ENCODE measurements at regions not wholly inside any gene's neighbourhood (a gene's known extent, or its start where the extent isn't known, plus 50 kb on each side); places are given as distances from the start of the nearest gene placed in this dataset.

DNA sequence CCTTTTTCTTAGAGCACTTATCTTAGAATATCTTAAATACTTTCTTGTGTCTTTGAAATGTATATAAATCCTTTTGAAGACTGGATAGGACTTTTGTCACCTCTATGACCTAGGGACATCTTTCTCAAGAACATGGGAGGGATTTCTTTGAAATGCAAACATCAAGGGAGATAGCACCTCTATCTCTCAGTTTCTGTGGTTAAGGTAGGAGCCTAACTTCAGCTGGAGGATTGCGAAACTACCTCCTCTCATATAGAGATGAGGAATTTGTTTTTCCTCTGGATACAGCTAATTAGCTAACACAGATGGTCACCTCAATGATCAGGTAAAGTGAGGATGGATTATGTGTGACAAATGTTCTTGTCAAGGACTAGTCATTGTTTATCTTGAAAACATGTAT lies 631.3 kb upstream of the IMPG1 start:
- DNase-seq (no peak), ATAC-seq (no peak)
- Mint-ChIP-seq H3K36me3 (ENCODE audit: low read depth) (no peaks in the 10 kb centered on the region), H3K27me3 (ENCODE audit: low read depth) (no peaks in the 10 kb centered on the region), H3K4me3 (no peak overlapping the region), H3K9me3 (ENCODE audit: insufficient read depth) (no peaks in the 10 kb centered on the region), H3K27ac (no peak overlapping the region), H3K4me1 (ENCODE audit: low read depth) (no peaks in the 10 kb centered on the region)
- POLR2A ChIA-PET: no interaction called here
- CTCF ChIA-PET: no interaction called here

GRCh38 chr6:76703285-76703684 lies 630.8 kb upstream of the IMPG1 start:
- Mint-ChIP-seq H3K9me3 (ENCODE audit: insufficient read depth) (no peaks in the 10 kb centered on the region), H3K36me3 (ENCODE audit: low read depth) (no peaks in the 10 kb centered on the region)
- CTCF ChIA-PET: no interaction called here

GRCh38 chr6:76702187-76702586 lies 629.7 kb upstream of the IMPG1 start:
- no peak overlapping the region for H3K27ac Mint-ChIP-seq
- H3K36me3 Mint-ChIP-seq (ENCODE audit: low read depth): no peaks in the 10 kb centered on the region
- ChIA-PET POLR2A (no interaction called here), CTCF (interaction anchor here (0.7 kb wide), 1 partner anchor 33 kb away, joined by 3 read pairs; no protein-coding TSS in a partner anchor)
- H3K27me3 Mint-ChIP-seq (ENCODE audit: low read depth): no peaks in the 10 kb centered on the region
- no peaks in the 10 kb centered on the region for H3K4me1 Mint-ChIP-seq (ENCODE audit: low read depth)
- no peak for ATAC-seq
- DNase-seq: no peak
- no peak overlapping the region for H3K4me3 Mint-ChIP-seq
- no peaks in the 10 kb centered on the region for H3K9me3 Mint-ChIP-seq (ENCODE audit: insufficient read depth)

More at GRCh38 chr6:76703285-76703684, 630.8 kb upstream of the IMPG1 start:
- H3K4me3 Mint-ChIP-seq: no peak overlapping the region
- ATAC-seq (no peak), DNase-seq (no peak)
- H3K27ac Mint-ChIP-seq: no peak overlapping the region
- H3K4me1 Mint-ChIP-seq (ENCODE audit: low read depth): no peaks in the 10 kb centered on the region
- POLR2A ChIA-PET: no interaction called here
- no peaks in the 10 kb centered on the region for H3K27me3 Mint-ChIP-seq (ENCODE audit: low read depth)

GRCh38 chr6:76701610-76702009 lies 629.1 kb upstream of the IMPG1 start:
- POLR2A ChIA-PET: no interaction called here

DNA sequence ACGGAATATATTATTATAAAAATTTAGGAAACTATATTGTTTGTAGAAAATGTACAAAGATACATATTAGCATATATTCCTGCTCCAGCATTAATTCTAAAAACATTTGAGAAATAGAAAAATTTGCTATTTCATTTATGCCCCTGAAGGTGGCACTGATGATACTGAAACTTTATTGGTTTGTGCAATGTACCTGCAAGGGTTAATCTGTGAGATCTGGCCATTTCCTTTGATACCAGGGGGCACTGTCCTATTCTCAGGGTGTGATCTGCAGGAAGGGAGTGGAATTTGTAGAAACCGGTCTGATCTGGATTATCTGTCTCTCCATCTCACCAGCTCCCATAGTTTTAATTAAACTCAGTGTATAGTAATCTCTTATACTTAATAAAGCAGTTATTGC lies 625.1 kb upstream of the IMPG1 start:
- ChIA-PET CTCF (no interaction called here), POLR2A (no interaction called here)
- DNase-seq (no peak), ATAC-seq (no peak)
- Mint-ChIP-seq H3K27ac (no peak overlapping the region), H3K27me3 (ENCODE audit: low read depth) (no peaks in the 10 kb centered on the region), H3K4me3 (no peak overlapping the region), H3K4me1 (ENCODE audit: low read depth) (no peaks in the 10 kb centered on the region), H3K9me3 (ENCODE audit: insufficient read depth) (no peaks in the 10 kb centered on the region), H3K36me3 (ENCODE audit: low read depth) (no peaks in the 10 kb centered on the region)

More at GRCh38 chr6:76701610-76702009, 629.1 kb upstream of the IMPG1 start:
- CTCF ChIA-PET: interaction anchor here (0.7 kb wide), 1 partner anchor 32 kb away, joined by 3 read pairs; no protein-coding TSS in a partner anchor
- H3K4me1 Mint-ChIP-seq (ENCODE audit: low read depth): no peaks in the 10 kb centered on the region
- H3K36me3 Mint-ChIP-seq (ENCODE audit: low read depth): no peaks in the 10 kb centered on the region
- H3K4me3 Mint-ChIP-seq: no peak overlapping the region
- no peak for DNase-seq
- H3K27ac Mint-ChIP-seq: no peak overlapping the region
- no peaks in the 10 kb centered on the region for H3K27me3 Mint-ChIP-seq (ENCODE audit: low read depth)
- no peaks in the 10 kb centered on the region for H3K9me3 Mint-ChIP-seq (ENCODE audit: insufficient read depth)
- no peak for ATAC-seq

DNA sequence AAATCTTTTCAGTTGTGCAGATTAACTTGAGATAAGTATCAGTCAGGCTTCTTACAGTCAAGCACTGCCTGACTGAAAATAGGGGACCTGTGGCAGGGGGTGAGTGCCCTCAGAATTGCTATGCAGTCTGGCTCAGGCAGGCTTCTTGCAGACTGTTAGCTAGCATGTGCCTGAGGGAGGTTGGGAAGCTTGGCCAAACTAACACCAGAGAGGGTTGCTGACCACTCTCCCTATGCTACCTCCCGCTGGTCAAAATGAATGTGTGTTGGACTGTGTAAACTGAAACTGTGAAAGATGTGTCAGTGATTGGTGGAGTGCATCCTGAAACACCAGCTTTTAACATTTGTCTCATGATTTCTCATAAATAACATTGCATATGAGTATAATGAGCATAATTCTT lies 622.3 kb upstream of the IMPG1 start:
- Mint-ChIP-seq H3K36me3 (ENCODE audit: low read depth) (no peaks in the 10 kb centered on the region), H3K4me1 (ENCODE audit: low read depth) (no peaks in the 10 kb centered on the region), H3K27ac (no peak overlapping the region), H3K4me3 (no peak overlapping the region), H3K9me3 (ENCODE audit: insufficient read depth) (peaks cover 1% of the 10 kb centered on the region), H3K27me3 (ENCODE audit: low read depth) (no peaks in the 10 kb centered on the region)
- DNase-seq: no peak
- POLR2A ChIA-PET: no interaction called here
- CTCF ChIA-PET: no interaction called here
- no peak for ATAC-seq

DNA sequence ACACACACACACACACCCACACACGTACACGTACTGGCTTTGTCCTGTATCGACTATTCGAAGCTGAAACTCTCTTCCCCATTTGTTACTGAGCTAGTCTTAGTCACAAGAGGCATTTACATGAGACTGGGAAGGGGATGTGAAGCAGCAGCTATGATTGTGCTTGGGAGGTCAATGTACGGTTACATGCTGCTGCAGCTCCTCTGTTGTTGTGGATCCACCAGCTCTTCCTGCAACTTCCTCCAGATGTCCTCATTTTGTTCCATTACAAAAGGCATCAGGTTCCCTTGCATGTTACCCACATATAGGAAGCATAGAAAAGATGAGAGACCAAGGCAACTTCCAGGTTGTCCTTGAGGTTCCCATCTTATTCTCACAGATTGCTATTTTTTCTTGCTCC lies 612.4 kb upstream of the IMPG1 start:
- H3K4me1 Mint-ChIP-seq (ENCODE audit: low read depth): no peaks in the 10 kb centered on the region
- ChIA-PET CTCF (no interaction called here), POLR2A (no interaction called here)
- no peaks in the 10 kb centered on the region for H3K36me3 Mint-ChIP-seq (ENCODE audit: low read depth)
- peaks cover 9% of the 10 kb centered on the region for H3K9me3 Mint-ChIP-seq (ENCODE audit: insufficient read depth)
- DNase-seq (no peak), ATAC-seq (no peak)
- no peak overlapping the region for H3K4me3 Mint-ChIP-seq
- H3K27ac Mint-ChIP-seq: no peak overlapping the region
- no peaks in the 10 kb centered on the region for H3K27me3 Mint-ChIP-seq (ENCODE audit: low read depth)

GRCh38 chr6:76683985-76684384 lies 611.5 kb upstream of the IMPG1 start:
- Mint-ChIP-seq H3K4me3 (no peak overlapping the region), H3K27me3 (ENCODE audit: low read depth) (no peaks in the 10 kb centered on the region), H3K4me1 (ENCODE audit: low read depth) (no peaks in the 10 kb centered on the region), H3K27ac (no peak overlapping the region), H3K36me3 (ENCODE audit: low read depth) (no peaks in the 10 kb centered on the region), H3K9me3 (ENCODE audit: insufficient read depth) (peaks cover under 1% of the 10 kb centered on the region)
- DNase-seq: no peak
- POLR2A ChIA-PET: no interaction called here
- ATAC-seq: no peak
- CTCF ChIA-PET: no interaction called here

GRCh38 chr6:76682842-76683241 lies 610.4 kb upstream of the IMPG1 start:
- H3K9me3 Mint-ChIP-seq (ENCODE audit: insufficient read depth): no peaks in the 10 kb centered on the region
- no peak for DNase-seq
- CTCF ChIA-PET: no interaction called here
- POLR2A ChIA-PET: no interaction called here
- H3K36me3 Mint-ChIP-seq (ENCODE audit: low read depth): no peaks in the 10 kb centered on the region
- H3K4me3 Mint-ChIP-seq: no peak overlapping the region
- no peaks in the 10 kb centered on the region for H3K4me1 Mint-ChIP-seq (ENCODE audit: low read depth)
- no peaks in the 10 kb centered on the region for H3K27me3 Mint-ChIP-seq (ENCODE audit: low read depth)
- no peak overlapping the region for H3K27ac Mint-ChIP-seq
- ATAC-seq: no peak

DNA sequence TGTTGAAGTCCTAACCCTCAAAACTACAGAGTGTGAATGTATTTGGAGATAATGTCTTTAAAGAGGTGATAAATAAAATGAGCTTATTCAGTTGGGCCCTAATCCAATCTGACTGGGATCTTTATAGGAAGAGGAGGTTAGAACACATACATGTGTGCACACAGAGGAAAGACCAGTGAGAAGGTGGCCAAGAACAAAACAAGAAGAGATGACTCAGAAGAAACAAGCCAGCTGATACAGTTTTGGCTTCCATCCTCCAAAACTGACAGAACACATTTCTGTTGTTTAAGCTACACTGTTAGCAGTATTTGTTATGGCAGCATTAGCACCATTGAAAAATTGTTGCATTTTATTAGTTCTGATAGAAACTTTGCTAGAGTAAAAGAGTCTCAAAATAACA lies 609.3 kb upstream of the IMPG1 start:
- Mint-ChIP-seq H3K27ac (no peak overlapping the region), H3K27me3 (ENCODE audit: low read depth) (no peaks in the 10 kb centered on the region), H3K4me3 (no peak overlapping the region), H3K4me1 (ENCODE audit: low read depth) (no peaks in the 10 kb centered on the region), H3K36me3 (ENCODE audit: low read depth) (no peaks in the 10 kb centered on the region), H3K9me3 (ENCODE audit: insufficient read depth) (no peaks in the 10 kb centered on the region)
- POLR2A ChIA-PET: no interaction called here
- CTCF ChIA-PET: no interaction called here
- ATAC-seq: no peak
- no peak for DNase-seq

DNA sequence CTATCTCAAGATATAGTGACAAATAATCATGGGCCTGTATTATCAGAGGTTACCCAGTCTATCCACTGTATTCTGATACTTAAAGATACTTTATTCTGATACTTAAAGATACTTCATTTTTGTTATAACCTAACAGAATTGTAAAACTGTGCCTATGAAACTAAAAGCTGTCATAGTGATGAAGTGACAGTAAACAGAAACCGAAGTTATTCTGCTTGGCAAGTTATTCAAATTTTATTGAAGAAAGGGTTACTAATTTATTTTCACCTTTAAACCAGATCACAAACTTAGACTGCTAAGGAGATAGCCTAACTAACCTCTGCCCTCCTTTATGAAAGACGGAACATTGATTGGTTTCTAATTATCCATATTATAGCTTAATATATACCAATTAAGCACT lies 604.6 kb upstream of the IMPG1 start:
- Mint-ChIP-seq H3K9me3 (ENCODE audit: insufficient read depth) (no peaks in the 10 kb centered on the region), H3K4me1 (ENCODE audit: low read depth) (no peaks in the 10 kb centered on the region), H3K36me3 (ENCODE audit: low read depth) (no peaks in the 10 kb centered on the region), H3K27ac (no peak overlapping the region), H3K4me3 (no peak overlapping the region), H3K27me3 (ENCODE audit: low read depth) (no peaks in the 10 kb centered on the region)
- DNase-seq: no peak
- no peak for ATAC-seq
- CTCF ChIA-PET: no interaction called here
- POLR2A ChIA-PET: no interaction called here

DNA sequence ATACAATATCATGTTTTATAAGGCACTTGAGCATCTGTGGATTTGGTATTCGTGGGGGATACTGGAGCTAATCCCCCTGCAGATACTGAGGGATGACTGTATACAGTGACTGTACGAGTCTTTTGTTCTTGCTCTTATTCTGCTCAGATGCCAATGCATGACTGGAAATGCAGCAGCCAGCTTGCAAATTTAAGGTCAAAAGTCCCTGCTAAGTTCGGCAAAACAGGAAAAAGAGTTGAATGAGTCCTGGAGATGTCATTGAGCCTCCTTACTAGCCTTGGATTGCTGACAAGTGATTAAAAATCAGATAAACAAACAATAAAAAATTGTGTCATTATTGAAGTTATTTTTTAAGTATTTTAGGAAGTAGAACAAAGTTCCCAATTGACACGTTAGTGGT lies 599.3 kb upstream of the IMPG1 start:
- POLR2A ChIA-PET: no interaction called here
- H3K4me3 Mint-ChIP-seq: no peak overlapping the region
- H3K4me1 Mint-ChIP-seq (ENCODE audit: low read depth): no peaks in the 10 kb centered on the region
- H3K9me3 Mint-ChIP-seq (ENCODE audit: insufficient read depth): peaks cover 4% of the 10 kb centered on the region
- ATAC-seq (no peak), DNase-seq (no peak)
- no peaks in the 10 kb centered on the region for H3K27me3 Mint-ChIP-seq (ENCODE audit: low read depth)
- H3K36me3 Mint-ChIP-seq (ENCODE audit: low read depth): no peaks in the 10 kb centered on the region
- CTCF ChIA-PET: interaction anchor here (0.6 kb wide), 1 partner anchor 1848 kb away, joined by 3 read pairs; no protein-coding TSS in a partner anchor
- no peak overlapping the region for H3K27ac Mint-ChIP-seq

DNA sequence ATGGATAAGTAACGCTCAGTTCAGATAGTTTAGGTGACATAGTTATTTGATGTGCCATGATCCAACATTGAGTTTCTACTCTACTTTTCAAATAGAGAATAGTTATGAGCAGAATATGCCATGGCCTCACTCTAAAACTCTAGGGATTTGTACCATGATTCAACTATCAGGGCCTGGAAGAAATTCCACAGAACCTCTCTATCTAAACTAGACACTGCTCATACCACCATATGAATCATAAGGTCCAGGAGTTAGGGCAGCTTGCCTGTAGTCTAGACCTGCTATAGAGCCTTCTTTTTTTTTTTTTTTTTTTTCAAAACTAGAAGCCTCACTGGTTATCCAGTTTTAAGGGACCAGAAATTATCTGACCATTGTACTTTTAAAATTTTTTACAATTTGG lies 571.8 kb upstream of the IMPG1 start:
- Mint-ChIP-seq H3K4me3 (no peak overlapping the region), H3K36me3 (ENCODE audit: low read depth) (no peaks in the 10 kb centered on the region), H3K4me1 (ENCODE audit: low read depth) (no peaks in the 10 kb centered on the region), H3K27ac (no peak overlapping the region), H3K9me3 (ENCODE audit: insufficient read depth) (peaks cover 10% of the 10 kb centered on the region), H3K27me3 (ENCODE audit: low read depth) (no peaks in the 10 kb centered on the region)
- DNase-seq (no peak), ATAC-seq (no peak)
- POLR2A ChIA-PET: no interaction called here
- CTCF ChIA-PET: no interaction called here
